ENCODE measurements at regions not wholly inside any gene's neighbourhood (a gene's known extent, or its start where the extent isn't known, plus 50 kb on each side); places are given as distances from the start of the nearest gene placed in this dataset.

DNA sequence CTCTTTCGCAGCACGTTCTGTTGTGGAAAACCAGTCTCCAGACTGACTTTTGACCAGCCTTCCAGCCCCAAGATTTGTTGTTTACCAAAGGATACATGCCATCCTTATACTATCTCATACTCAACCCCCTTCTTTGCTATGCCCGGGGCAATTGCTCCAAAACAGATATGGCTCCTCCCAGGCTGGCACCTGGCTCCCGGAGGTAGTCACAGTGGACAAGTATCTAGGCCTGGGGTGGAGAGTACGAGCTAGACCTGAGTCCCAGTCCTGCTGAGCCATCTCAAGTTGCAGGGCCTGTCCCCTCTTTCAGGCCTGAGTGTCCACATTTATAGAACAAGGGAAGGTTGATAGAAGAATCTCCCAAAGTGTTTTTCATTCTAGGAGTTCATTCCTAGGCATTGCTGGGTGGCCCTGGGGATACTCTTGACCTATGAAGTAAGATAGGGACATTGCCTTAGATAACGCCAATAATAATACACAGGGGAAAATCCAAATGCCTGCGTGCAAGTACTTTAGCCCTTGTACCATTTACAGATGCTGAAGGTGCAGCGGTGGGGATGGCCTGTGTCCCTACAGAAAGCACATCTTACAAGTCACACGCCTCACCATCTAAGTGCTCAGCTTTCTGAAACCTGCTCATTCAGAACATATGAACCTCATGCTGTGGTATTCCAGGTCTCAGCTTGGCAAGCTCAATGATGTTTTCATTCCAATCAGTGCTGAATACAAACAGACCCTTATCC, 136.7 kb upstream of the MAMLD1 start:
- no peak for FAIRE-seq
- no peak for DNase-seq (ENCODE audit: low read depth)
- H3K27me3 ChIP-seq (ENCODE audit: control insufficient read depth, insufficient read depth, low read length), result no peaks in the 10 kb centered on the region
- H3K4me3 ChIP-seq (ENCODE audit: low read depth, low read length), result no peak overlapping the region
- no peaks in the 10 kb centered on the region for H3K36me3 ChIP-seq (ENCODE audit: control insufficient read depth, insufficient read depth, low read length)
- TF ChIP-seq CTCF (IDR thresholded peaks at IDR 0.05; ENCODE audit: insufficient read depth, low read length, severe bottlenecking), result no peak

GRCh38 chrX:150227321-150227860, 135.7 kb upstream of the MAMLD1 start:
- no peak for TF ChIP-seq CTCF (IDR thresholded peaks at IDR 0.05; ENCODE audit: insufficient read depth, low read length, severe bottlenecking)
- DNase-seq (ENCODE audit: low read depth), result no peak
- Histone ChIP-seq H3K4me3 (ENCODE audit: low read depth, low read length) (no peak overlapping the region), H3K36me3 (ENCODE audit: control insufficient read depth, insufficient read depth, low read length) (no peaks in the 10 kb centered on the region), H3K27me3 (ENCODE audit: control insufficient read depth, insufficient read depth, low read length) (no peaks in the 10 kb centered on the region)
- no peak for FAIRE-seq

DNA sequence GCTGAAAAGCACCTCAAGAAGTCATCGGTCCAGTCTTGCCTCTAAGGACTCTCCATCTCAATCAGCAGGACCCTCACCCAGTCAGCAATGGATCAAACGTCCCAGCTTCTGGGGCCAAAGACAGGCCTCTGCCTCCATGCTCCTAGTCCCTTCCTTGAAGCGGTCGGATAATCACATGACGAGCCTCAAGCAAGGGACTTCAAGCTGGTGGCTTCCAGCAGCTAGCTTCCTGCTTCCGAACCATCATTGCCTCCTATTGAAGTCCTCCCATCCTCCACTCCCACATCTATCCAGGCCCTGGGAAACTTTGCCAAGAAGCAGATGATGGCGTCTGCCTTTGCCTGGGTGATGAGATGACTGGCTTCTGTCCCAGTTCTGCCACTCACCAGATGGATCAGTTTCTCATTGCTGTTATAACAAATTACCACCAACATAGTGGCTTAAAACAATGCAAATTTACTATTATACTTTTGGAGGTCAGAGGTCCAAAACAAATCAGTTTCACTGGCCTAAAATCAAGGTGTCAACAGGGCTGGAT, 135.2 kb upstream of the MAMLD1 start:
- Histone ChIP-seq H3K4me3 (ENCODE audit: low read depth, low read length) (no peak overlapping the region), H3K27me3 (ENCODE audit: control insufficient read depth, insufficient read depth, low read length) (no peaks in the 10 kb centered on the region), H3K36me3 (ENCODE audit: control insufficient read depth, insufficient read depth, low read length) (no peaks in the 10 kb centered on the region)
- FAIRE-seq, result no peak
- no peak for TF ChIP-seq CTCF (IDR thresholded peaks at IDR 0.05; ENCODE audit: insufficient read depth, low read length, severe bottlenecking)
- no peak for DNase-seq (ENCODE audit: low read depth)

GRCh38 chrX:150228431-150228830, 134.7 kb upstream of the MAMLD1 start:
- Histone ChIP-seq H3K27me3 (ENCODE audit: control insufficient read depth, insufficient read depth, low read length) (no peaks in the 10 kb centered on the region), H3K36me3 (ENCODE audit: control insufficient read depth, insufficient read depth, low read length) (no peaks in the 10 kb centered on the region), H3K4me3 (ENCODE audit: low read depth, low read length) (no peak overlapping the region)
- no peak for FAIRE-seq
- no peak for TF ChIP-seq CTCF (IDR thresholded peaks at IDR 0.05; ENCODE audit: insufficient read depth, low read length, severe bottlenecking)
- no peak for DNase-seq (ENCODE audit: low read depth)

DNA sequence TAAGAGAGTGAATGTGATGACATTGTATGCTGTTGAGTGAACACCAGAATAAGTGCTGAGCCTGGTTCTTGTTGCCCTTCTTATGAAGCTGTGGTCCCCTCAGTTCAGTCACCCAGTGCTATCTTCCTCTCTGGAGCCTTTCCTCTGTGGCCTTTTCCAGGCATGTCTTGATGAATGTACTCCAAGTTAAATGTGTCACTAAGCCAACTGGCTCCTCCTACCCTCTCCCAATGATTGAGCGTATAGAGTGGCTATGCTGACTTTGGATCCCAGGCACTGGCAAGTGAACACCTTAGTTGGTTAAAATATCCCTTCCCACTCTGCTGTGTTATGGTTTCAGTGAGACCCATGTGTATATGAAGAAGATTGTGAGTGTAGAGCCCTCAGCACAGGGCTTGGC, 134.1 kb upstream of the MAMLD1 start:
- no peak for TF ChIP-seq CTCF (IDR thresholded peaks at IDR 0.05; ENCODE audit: insufficient read depth, low read length, severe bottlenecking)
- no peak overlapping the region for H3K4me3 ChIP-seq (ENCODE audit: low read depth, low read length)
- no peak for DNase-seq (ENCODE audit: low read depth)
- H3K27me3 ChIP-seq (ENCODE audit: control insufficient read depth, insufficient read depth, low read length), result no peaks in the 10 kb centered on the region
- no peak for FAIRE-seq
- no peaks in the 10 kb centered on the region for H3K36me3 ChIP-seq (ENCODE audit: control insufficient read depth, insufficient read depth, low read length)

Measured in bronchial epithelial cell (primary cell).